OCI-LY7 (cell line): ENCODE measurements at regions not wholly inside any gene's neighbourhood (a gene's known extent, or its start where the extent isn't known, plus 50 kb on each side); places are given as distances from the start of the nearest gene placed in this dataset.

Experiments
- BruUV-seq: library from RNA; stranded (reverse); fragments of 400-500 nt; replicated peaks from 2 replicates; lab custom pipeline; 2021; lab: Mats Ljungman, UMichigan
- CTCF ChIA-PET: fragments of 300-600 bp; sonication (Branson Sonifier 250); formaldehyde crosslinking; loops from one replicate; lab custom pipeline; 2022; ENCODE audit warnings: antibody characterized with exemption; ENCODE audit not compliant: unreplicated experiment; lab: Charles Lee
- POLR2A ChIA-PET: fragments of 300-600 bp; sonication (Branson Sonifier 250); formaldehyde crosslinking; loops from one replicate; lab custom pipeline; 2022; ENCODE audit warnings: antibody characterized with exemption; lab: Charles Lee
- DNase-seq: peaks from one replicate; pipeline ENCODE4 v3.0.0-alpha.2; 2015; ENCODE audit warnings: low spot score
- H2AFZ ChIP-seq: fragments of 200-600 bp; sonication (generic), shearing (Covaris generic); 2 replicates; pipeline ENCODE4 v1.6.1; 2014; ENCODE audit warnings: mild to moderate bottlenecking, antibody characterized with exemption, low read length, moderate library complexity
- H3K27ac ChIP-seq: fragments of 200-600 bp; sonication (generic); 2 replicates; pipeline ENCODE4 v1.5.1; 2014; ENCODE audit warnings: mixed run types, low read depth, mild to moderate bottlenecking, moderate library complexity, low read length, inconsistent platforms; ENCODE audit not compliant: poor library complexity, severe bottlenecking
- H3K36me3 ChIP-seq: fragments of 200-600 bp; sonication (generic); 2 replicates; pipeline ENCODE4 v1.6.1; 2014; ENCODE audit warnings: mild to moderate bottlenecking, antibody characterized with exemption, low read length, moderate library complexity, mixed read lengths; ENCODE audit not compliant: insufficient read depth
- H3K4me1 ChIP-seq: fragments of 200-600 bp; sonication (generic); 2 replicates; pipeline ENCODE4 v1.5.1; 2014; ENCODE audit warnings: mild to moderate bottlenecking, low read length; ENCODE audit not compliant: insufficient read depth, poor library complexity, severe bottlenecking
- H3K4me2 ChIP-seq: fragments of 200-600 bp; sonication (generic); 2 replicates; pipeline ENCODE4 v1.6.1; 2014; ENCODE audit warnings: mild to moderate bottlenecking, low read length
- H3K4me3 ChIP-seq: fragments of 200-600 bp; sonication (generic); 2 replicates; pipeline ENCODE4 v1.5.1; 2014; ENCODE audit warnings: mild to moderate bottlenecking, low read depth, low read length; ENCODE audit not compliant: poor library complexity, severe bottlenecking
- H3K79me2 ChIP-seq: fragments of 200-600 bp; sonication (generic); 2 replicates; pipeline ENCODE4 v1.6.1; 2016; ENCODE audit warnings: low read depth, mild to moderate bottlenecking, low read length, moderate library complexity, mixed read lengths; ENCODE audit not compliant: insufficient read depth
- H3K9me2 ChIP-seq: fragments of 200-600 bp; sonication (generic); 2 replicates; pipeline ENCODE4 v1.6.1; 2016; ENCODE audit warnings: mild to moderate bottlenecking, low read length, mixed read lengths; ENCODE audit not compliant: insufficient read depth
- H3K9me3 ChIP-seq: fragments of 200-600 bp; sonication (generic); 2 replicates; pipeline ENCODE4 v1.6.1; 2014; ENCODE audit warnings: mild to moderate bottlenecking, mixed run types, low read length, mixed read lengths
- H4K20me1 ChIP-seq: fragments of 200-600 bp; sonication (generic); 2 replicates; pipeline ENCODE4 v1.6.1; 2014; ENCODE audit warnings: mild to moderate bottlenecking, antibody characterized with exemption, low read length, moderate library complexity, mixed read lengths; ENCODE audit not compliant: insufficient read depth
- CTCF ChIP-seq: fragments of 200-600 bp; sonication (generic); conservative IDR thresholded peaks from 2 replicates; pipeline ENCODE4 v1.5.1; 2014; ENCODE audit warnings: mild to moderate bottlenecking, antibody characterized with exemption, low read length, moderate library complexity, mixed read lengths
- EZH2phosphoT487 ChIP-seq: fragments of 200-600 bp; sonication (generic); IDR thresholded peaks from 2 replicates; pipeline ENCODE4 v1.6.1; 2018; ENCODE audit warnings: low read depth, borderline replicate concordance, mild to moderate bottlenecking, mixed run types, antibody characterized with exemption, low read length, moderate library complexity, mixed read lengths
- intact Hi-C: fragments of 100-400 bp; cut with micrococcal nuclease; formaldehyde crosslinking; loops from one replicate; pipeline ENCODE4 v1.10.0; 2022; ENCODE audit not compliant: unreplicated experiment

- POLR2A ChIA-PET = no interaction called here
- BruUV-seq = no TSS peak
- H3K4me1 ChIP-seq = no peaks in the 10 kb centered on the region
Observed at GRCh38 chrY:20515982-20516381, 59.6 kb upstream of the EIF1AY start.

More at GRCh38 chrY:20515982-20516381, 59.6 kb upstream of the EIF1AY start:
- DNase-seq = no peak
- Histone ChIP-seq H4K20me1 (no peaks in the 10 kb centered on the region), H3K27ac (no peak overlapping the region), H3K9me3 (no peaks in the 10 kb centered on the region), H3K4me3 (no peak overlapping the region), H3K36me3 (no peaks in the 10 kb centered on the region), H2AFZ (no peak overlapping the region), H3K9me2 (no peaks in the 10 kb centered on the region), H3K4me2 (no peak overlapping the region), H3K79me2 (no peaks in the 10 kb centered on the region)
- intact Hi-C loops = no loop called here
- CTCF ChIA-PET = no interaction called here
- no peak for TF ChIP-seq CTCF
- TF ChIP-seq EZH2phosphoT487 = no peak
